HEK293T (cell line): ENCODE measurements at regions not wholly inside any gene's neighbourhood (a gene's known extent, or its start where the extent isn't known, plus 50 kb on each side); places are given as distances from the start of the nearest gene placed in this dataset.

ENCODE experiments used
- ELF4 ChIP-seq: fragments of 450-650 bp; IDR thresholded peaks from 2 replicates; pipeline ENCODE4 v1.6.1; 2017; ENCODE audit warnings: antibody characterized with exemption
- SUZ12 ChIP-seq: fragments of 450-650 bp; IDR thresholded peaks from 2 replicates; pipeline ENCODE4 v1.6.1; 2016; ENCODE audit warnings: mild to moderate bottlenecking

DNA sequence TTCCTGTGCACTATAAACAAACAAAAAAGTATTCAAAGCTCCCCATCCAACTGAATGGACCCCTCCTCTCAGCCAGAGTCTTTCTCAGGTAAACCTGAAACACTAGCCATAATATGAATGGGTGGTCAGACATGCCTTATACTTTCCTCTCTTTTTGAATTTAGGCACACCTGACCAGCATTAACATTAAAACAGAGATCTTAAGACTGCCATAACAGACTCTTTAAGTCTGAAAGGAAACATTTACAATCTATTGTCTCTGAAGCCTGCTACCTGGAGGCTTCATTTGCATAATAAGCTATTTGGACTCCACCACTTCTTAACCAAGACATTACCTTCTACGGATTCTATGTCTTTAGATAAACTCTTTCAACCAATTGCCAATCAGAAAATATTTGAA lies 56.9 kb upstream of the SPIN4 start:
- TF ChIP-seq SUZ12 = no peak
- TF ChIP-seq ELF4 = no peak
